Tibial artery (tissue), 4 donors: ENCODE measurements at regions not wholly inside any gene's neighbourhood (a gene's known extent, or its start where the extent isn't known, plus 50 kb on each side); places are given as distances from the start of the nearest gene placed in this dataset.

Source experiments
- DNase-seq, 2 donors: peaks; one replicate each; pipeline ENCODE4 v3.0.0-alpha.2; 2019
- H3K27ac ChIP-seq, 2 donors: fragments of 200-600 bp; sonication (generic) in 1 of 2; 1 replicate in 1 of 2; 2 replicates in 1 of 2; pipeline ENCODE4 v1.5.1; 2018 to 2019; ENCODE audit warnings: mild to moderate bottlenecking in 1 of 2
- H3K27me3 ChIP-seq, 2 donors: fragments of 200-600 bp; sonication (generic) in 1 of 2; one replicate each; pipeline versions ENCODE4 v1.5.1 to v1.6.0; 2016 to 2019
- H3K36me3 ChIP-seq, 3 donors: fragments of 200-600 bp; sonication (generic) in 2 of 3; one replicate each; pipeline ENCODE4 v1.5.1; 2016 to 2019; ENCODE audit warnings: mild to moderate bottlenecking in 2 of 3
- H3K4me1 ChIP-seq, 4 donors: fragments of 200-600 bp; sonication (generic) in 2 of 4; 1 replicate in 3 of 4; 2 replicates in 1 of 4; pipeline ENCODE4 v1.5.1; 2016 to 2019
- H3K4me3 ChIP-seq, 2 donors: fragments of 200-600 bp; sonication (generic) in 1 of 2; 1 replicate in 1 of 2; 2 replicates in 1 of 2; pipeline ENCODE4 v1.5.1; 2018 to 2019; ENCODE audit warnings: mild to moderate bottlenecking in 2 of 2
- H3K9me3 ChIP-seq, 3 donors: fragments of 200-600 bp; sonication (generic) in 1 of 3; one replicate each; pipeline ENCODE4 v1.5.1; 2016 to 2019
- CTCF ChIP-seq, 2 experiments: fragments of 200-600 bp in 1 of 2; fragments of 450-650 bp in 1 of 2; IDR thresholded peaks; one replicate each; pipeline ENCODE4 v1.5.1; 2017 to 2019; ENCODE audit warnings: antibody characterized with exemption in 2 of 2, mild to moderate bottlenecking in 1 of 2, moderate library complexity in 1 of 2
- intact Hi-C: fragments of 100-400 bp; cut with DNase I; formaldehyde crosslinking; loops from one replicate; pipeline ENCODE4 v1.15.0; 2023; ENCODE audit warnings: low total_unique reads

DNA sequence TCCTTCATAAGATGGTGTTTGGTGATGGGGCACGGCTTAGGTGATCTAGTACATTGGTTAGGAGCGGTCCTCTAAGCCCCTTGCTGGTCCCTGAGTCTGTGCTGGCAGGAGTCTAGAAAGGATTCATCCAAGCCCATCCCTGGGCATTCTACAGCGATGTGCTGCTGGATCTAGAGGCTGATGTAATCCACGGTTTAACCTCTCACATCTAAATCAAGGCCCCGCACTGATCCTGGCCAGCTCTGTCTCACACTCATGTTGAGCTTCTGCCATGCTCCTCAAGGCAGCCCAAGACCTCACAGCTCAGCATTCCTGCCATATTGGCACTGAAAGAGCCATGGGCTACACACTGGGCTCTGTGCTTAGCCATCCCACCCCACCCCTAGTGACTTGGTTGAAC is 664.8 kb downstream of the STK39 start:
- TF ChIP-seq CTCF (IDR thresholded peaks at IDR 0.05): no peak
- Histone ChIP-seq H3K27ac (no peak overlapping the region), H3K4me1 (no peaks in the 10 kb centered on the region), H3K9me3 (no peaks in the 10 kb centered on the region), H3K36me3 (no peaks in the 10 kb centered on the region), H3K27me3 (no peaks in the 10 kb centered on the region), H3K4me3 (no peak overlapping the region)
- DNase-seq: no peak
- intact Hi-C loops: no loop called here

- intact Hi-C loops: no loop called here
- no peak overlapping the region for H3K27ac ChIP-seq
- TF ChIP-seq CTCF (IDR thresholded peaks at IDR 0.05): no peak
- H3K9me3 ChIP-seq: no peaks in the 10 kb centered on the region
- H3K27me3 ChIP-seq: no peaks in the 10 kb centered on the region
- no peak overlapping the region for H3K4me3 ChIP-seq
- no peak for DNase-seq
- H3K4me1 ChIP-seq: no peaks in the 10 kb centered on the region
- H3K36me3 ChIP-seq: no peaks in the 10 kb centered on the region
Measured at GRCh38 chr2:167581961-167582574, 665.3 kb downstream of the STK39 start.

DNA sequence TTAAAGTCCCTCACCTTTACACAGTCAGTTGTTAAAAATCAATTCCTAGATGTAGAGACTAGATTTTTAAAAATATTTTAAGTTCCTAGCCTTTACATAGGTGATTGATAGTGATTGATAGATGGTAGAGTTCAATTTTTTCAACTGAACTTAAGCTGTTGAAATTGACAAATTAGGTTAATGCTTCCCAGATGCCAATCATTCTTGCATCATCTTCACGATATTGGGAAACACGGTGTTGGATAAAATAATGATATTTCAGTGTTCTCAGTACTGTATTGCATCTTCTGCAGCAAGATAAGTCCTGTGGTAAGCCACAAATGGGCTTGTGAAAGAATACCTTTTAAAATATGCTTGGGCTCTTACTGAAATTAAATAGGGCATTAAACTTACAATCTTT is 667.6 kb downstream of the STK39 start:
- H3K27me3 ChIP-seq: no peaks in the 10 kb centered on the region
- H3K36me3 ChIP-seq: no peaks in the 10 kb centered on the region
- intact Hi-C loops: no loop called here
- H3K9me3 ChIP-seq: no peaks in the 10 kb centered on the region
- no peak overlapping the region for H3K4me3 ChIP-seq
- H3K4me1 ChIP-seq: no peaks in the 10 kb centered on the region
- DNase-seq: no peak
- no peak overlapping the region for H3K27ac ChIP-seq
- TF ChIP-seq CTCF (IDR thresholded peaks at IDR 0.05): no peak

GRCh38 chr2:167575276-167575675 is 672.1 kb downstream of the STK39 start:
- TF ChIP-seq CTCF (IDR thresholded peaks at IDR 0.05): no peak
- H3K9me3 ChIP-seq: no peaks in the 10 kb centered on the region
- intact Hi-C loops: no loop called here
- no peaks in the 10 kb centered on the region for H3K27me3 ChIP-seq
- no peaks in the 10 kb centered on the region for H3K4me1 ChIP-seq
- no peak overlapping the region for H3K27ac ChIP-seq
- no peak overlapping the region for H3K4me3 ChIP-seq
- no peaks in the 10 kb centered on the region for H3K36me3 ChIP-seq
- DNase-seq: no peak

DNA sequence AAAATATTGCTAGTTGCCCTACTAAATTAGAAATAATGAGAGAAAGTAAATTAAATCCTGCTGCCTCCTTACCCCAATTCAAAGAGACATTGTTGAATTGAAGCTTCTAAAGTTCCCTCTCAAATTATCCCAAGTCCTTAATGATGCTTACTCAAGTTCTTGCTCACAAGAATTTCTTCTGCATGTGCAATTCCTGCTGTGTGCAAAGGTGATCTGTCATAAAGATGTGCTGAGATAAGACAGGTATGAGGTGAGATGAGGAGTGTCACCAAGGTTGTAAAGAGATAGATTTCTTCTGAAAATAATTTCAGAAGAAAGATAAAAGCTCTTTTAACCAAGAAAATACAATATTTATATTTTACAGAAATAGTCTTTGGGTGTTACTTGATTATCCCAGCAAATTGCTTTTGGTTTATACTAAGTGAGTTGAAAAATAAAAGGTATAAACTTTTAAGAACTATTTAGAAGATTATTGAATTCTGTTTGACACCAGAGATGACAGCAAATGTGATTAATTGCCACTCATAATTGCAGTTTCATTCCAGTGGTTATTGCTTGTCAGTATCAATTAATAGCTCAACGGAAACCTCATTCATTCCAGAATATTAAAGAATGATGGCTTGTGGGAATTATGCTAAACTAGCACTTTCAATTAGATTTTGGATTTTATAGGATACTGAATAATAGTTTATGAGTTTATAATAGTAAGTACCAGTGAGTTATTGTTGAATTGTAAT is 674.3 kb downstream of the STK39 start:
- Histone ChIP-seq H3K9me3 (no peaks in the 10 kb centered on the region), H3K27me3 (no peaks in the 10 kb centered on the region), H3K27ac (no peak overlapping the region), H3K4me1 (no peaks in the 10 kb centered on the region), H3K36me3 (no peaks in the 10 kb centered on the region), H3K4me3 (no peak overlapping the region)
- intact Hi-C loops: no loop called here
- no peak for DNase-seq
- TF ChIP-seq CTCF (IDR thresholded peaks at IDR 0.05): no peak
